Loucy (cell line): ENCODE measurements at regions not wholly inside any gene's neighbourhood (a gene's known extent, or its start where the extent isn't known, plus 50 kb on each side); places are given as distances from the start of the nearest gene placed in this dataset.

Experiments
- H2AFZ ChIP-seq: fragments of 200-600 bp; sonication (generic); 2 replicates; pipeline ENCODE4 v1.6.0; 2016; ENCODE audit warnings: antibody characterized with exemption, mild to moderate bottlenecking, low read length, moderate library complexity
- H3F3A ChIP-seq: fragments of 200-600 bp; 2 replicates; pipeline ENCODE4 v1.6.0; 2016; ENCODE audit warnings: antibody characterized with exemption, low read depth, mild to moderate bottlenecking
- H3K27me3 ChIP-seq: fragments of 200-600 bp; sonication (generic); 2 replicates; pipeline ENCODE4 v1.6.1; 2014; ENCODE audit warnings: low read length, mild to moderate bottlenecking; ENCODE audit not compliant: insufficient read depth, poor library complexity, severe bottlenecking
- H3K36me3 ChIP-seq: fragments of 200-600 bp; sonication (generic); 2 replicates; pipeline ENCODE4 v1.6.1; 2016; ENCODE audit warnings: low read length; ENCODE audit not compliant: insufficient read depth
- H3K4me1 ChIP-seq: fragments of 200-600 bp; sonication (generic); 2 replicates; pipeline ENCODE4 v1.5.1; 2014; ENCODE audit warnings: low read length, mild to moderate bottlenecking; ENCODE audit not compliant: insufficient read depth, poor library complexity, severe bottlenecking
- H3K4me2 ChIP-seq: fragments of 200-600 bp; sonication (generic); 2 replicates; pipeline ENCODE4 v1.6.0; 2014; ENCODE audit warnings: antibody characterized with exemption, low read length, low read depth, mild to moderate bottlenecking; ENCODE audit not compliant: poor library complexity, severe bottlenecking
- H3K4me3 ChIP-seq: fragments of 200-600 bp; sonication (generic); 2 replicates; pipeline ENCODE4 v1.5.1; 2014; ENCODE audit warnings: low read length, mild to moderate bottlenecking, mixed read lengths; ENCODE audit not compliant: poor library complexity, severe bottlenecking
- H3K79me2 ChIP-seq: fragments of 200-600 bp; sonication (generic); 2 replicates; pipeline ENCODE4 v1.6.1; 2014; ENCODE audit warnings: low read length; ENCODE audit not compliant: insufficient read depth
- H3K9ac ChIP-seq: fragments of 200-600 bp; sonication (generic); 2 replicates; pipeline ENCODE4 v1.6.0; 2014; ENCODE audit warnings: mild to moderate bottlenecking, low read depth, low read length, moderate library complexity; ENCODE audit not compliant: poor library complexity, severe bottlenecking
- H3K9me2 ChIP-seq: fragments of 200-600 bp; sonication (generic); replicated peaks from 2 replicates; pipeline ENCODE4 v1.6.1; 2016; ENCODE audit warnings: low read depth, low read length, mixed read lengths
- H3K9me3 ChIP-seq: fragments of 200-600 bp; sonication (generic); 2 replicates; pipeline ENCODE4 v1.6.1; 2014; ENCODE audit warnings: mild to moderate bottlenecking, antibody characterized with exemption, low read length, low read depth; ENCODE audit not compliant: insufficient read depth
- H4K20me1 ChIP-seq: fragments of 200-600 bp; sonication (generic); 2 replicates; pipeline ENCODE4 v1.6.0; 2014; ENCODE audit warnings: antibody characterized with exemption, low read length, mild to moderate bottlenecking; ENCODE audit not compliant: insufficient read depth, poor library complexity, severe bottlenecking
- EZH2phosphoT487 ChIP-seq: fragments of 200-600 bp; IDR thresholded peaks from 2 replicates; pipeline ENCODE4 v1.6.1; 2018; ENCODE audit warnings: antibody characterized with exemption, mild to moderate bottlenecking, moderate library complexity, borderline replicate concordance
- TF ChIP-seq, protein P1 (sequence below): fragments of 200-600 bp; sonication (generic); conservative IDR thresholded peaks from 2 replicates; pipeline ENCODE4 v1.5.1; 2014; ENCODE audit warnings: mild to moderate bottlenecking, antibody characterized with exemption, low read length

GRCh38 chr21:16590641-16591292 lies 861.0 kb downstream of the USP25 start:
- TF ChIP-seq, protein P1, sequence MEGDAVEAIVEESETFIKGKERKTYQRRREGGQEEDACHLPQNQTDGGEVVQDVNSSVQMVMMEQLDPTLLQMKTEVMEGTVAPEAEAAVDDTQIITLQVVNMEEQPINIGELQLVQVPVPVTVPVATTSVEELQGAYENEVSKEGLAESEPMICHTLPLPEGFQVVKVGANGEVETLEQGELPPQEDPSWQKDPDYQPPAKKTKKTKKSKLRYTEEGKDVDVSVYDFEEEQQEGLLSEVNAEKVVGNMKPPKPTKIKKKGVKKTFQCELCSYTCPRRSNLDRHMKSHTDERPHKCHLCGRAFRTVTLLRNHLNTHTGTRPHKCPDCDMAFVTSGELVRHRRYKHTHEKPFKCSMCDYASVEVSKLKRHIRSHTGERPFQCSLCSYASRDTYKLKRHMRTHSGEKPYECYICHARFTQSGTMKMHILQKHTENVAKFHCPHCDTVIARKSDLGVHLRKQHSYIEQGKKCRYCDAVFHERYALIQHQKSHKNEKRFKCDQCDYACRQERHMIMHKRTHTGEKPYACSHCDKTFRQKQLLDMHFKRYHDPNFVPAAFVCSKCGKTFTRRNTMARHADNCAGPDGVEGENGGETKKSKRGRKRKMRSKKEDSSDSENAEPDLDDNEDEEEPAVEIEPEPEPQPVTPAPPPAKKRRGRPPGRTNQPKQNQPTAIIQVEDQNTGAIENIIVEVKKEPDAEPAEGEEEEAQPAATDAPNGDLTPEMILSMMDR, result no peak
- TF ChIP-seq EZH2phosphoT487, result no peak
- H4K20me1 ChIP-seq, result no peaks in the 10 kb centered on the region

DNA sequence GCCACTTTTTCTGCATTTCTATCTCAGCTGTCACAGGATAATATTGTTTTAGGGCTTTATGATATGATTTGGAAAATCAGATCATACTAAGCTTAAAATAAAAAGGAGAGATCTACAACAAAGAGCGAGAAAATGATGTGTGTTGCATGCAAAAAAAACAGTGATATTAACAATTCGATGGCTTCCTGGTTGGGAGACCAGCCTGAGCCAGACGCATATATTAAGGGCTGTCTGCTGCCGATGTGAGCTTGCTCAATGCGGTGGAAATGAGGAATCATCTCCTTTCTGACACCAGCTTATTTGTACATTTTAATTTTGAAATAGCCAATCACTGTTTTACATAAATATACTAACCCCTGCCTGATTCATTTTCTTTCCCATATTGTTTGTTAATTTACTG lies 862.6 kb downstream of the USP25 start:
- Histone ChIP-seq H3K4me3 (no peak overlapping the region), H4K20me1 (no peaks in the 10 kb centered on the region), H3K36me3 (no peaks in the 10 kb centered on the region), H3F3A (no peaks in the 10 kb centered on the region), H2AFZ (no peak overlapping the region), H3K27me3 (no peaks in the 10 kb centered on the region), H3K4me1 (no peaks in the 10 kb centered on the region), H3K9ac (no peak overlapping the region), H3K9me2 (no peaks in the 10 kb centered on the region), H3K79me2 (no peaks in the 10 kb centered on the region), H3K4me2 (no peak overlapping the region), H3K9me3 (no peaks in the 10 kb centered on the region)
- TF ChIP-seq, protein P1, result no peak
- TF ChIP-seq EZH2phosphoT487, result no peak

More at GRCh38 chr21:16590641-16591292, 861.0 kb downstream of the USP25 start:
- H3K9me2 ChIP-seq, result no peaks in the 10 kb centered on the region
- no peak overlapping the region for H2AFZ ChIP-seq
- H3K4me3 ChIP-seq, result no peak overlapping the region
- no peaks in the 10 kb centered on the region for H3K9me3 ChIP-seq
- no peaks in the 10 kb centered on the region for H3F3A ChIP-seq
- no peaks in the 10 kb centered on the region for H3K79me2 ChIP-seq
- no peaks in the 10 kb centered on the region for H3K4me1 ChIP-seq
- no peak overlapping the region for H3K9ac ChIP-seq
- no peaks in the 10 kb centered on the region for H3K36me3 ChIP-seq
- H3K4me2 ChIP-seq, result no peak overlapping the region
- no peaks in the 10 kb centered on the region for H3K27me3 ChIP-seq

DNA sequence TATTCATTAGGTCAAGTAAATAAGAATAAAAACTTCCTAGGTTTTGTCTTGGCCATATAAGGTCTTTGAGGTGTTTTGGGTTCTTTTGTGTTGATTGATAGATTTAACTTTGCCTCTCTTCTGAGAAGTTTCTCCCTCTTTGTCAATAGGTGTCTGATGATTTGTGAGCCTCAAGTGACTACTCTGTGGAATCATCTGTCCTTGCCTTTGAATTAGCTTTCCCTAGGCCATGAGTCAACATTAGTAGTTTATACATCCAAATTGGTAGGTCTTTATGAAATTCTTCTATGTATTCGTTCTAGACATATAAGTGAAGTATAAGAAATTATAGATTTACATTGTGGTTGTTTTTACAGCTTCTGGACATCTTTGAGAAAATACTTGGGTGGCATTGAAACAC lies 864.4 kb downstream of the USP25 start:
- Histone ChIP-seq H3K27me3 (no peaks in the 10 kb centered on the region), H3K36me3 (no peaks in the 10 kb centered on the region), H3K4me1 (no peaks in the 10 kb centered on the region), H4K20me1 (no peaks in the 10 kb centered on the region), H3K9me3 (no peaks in the 10 kb centered on the region), H3F3A (no peaks in the 10 kb centered on the region), H3K4me3 (no peak overlapping the region), H3K4me2 (no peak overlapping the region), H2AFZ (no peak overlapping the region), H3K79me2 (no peaks in the 10 kb centered on the region), H3K9ac (no peak overlapping the region), H3K9me2 (no peaks in the 10 kb centered on the region)
- TF ChIP-seq EZH2phosphoT487, result no peak
- TF ChIP-seq, protein P1, result no peak
